Inferior parietal cortex (tissue), 1 donor: ENCODE measurements at regions not wholly inside any gene's neighbourhood (a gene's known extent, or its start where the extent isn't known, plus 50 kb on each side); places are given as distances from the start of the nearest gene placed in this dataset.

Experiments
- DNase-seq: peaks from one replicate; pipeline ENCODE4 v3.0.0-alpha.2; 2016; ENCODE audit errors: extremely low spot score

GRCh38 chr20:40769677-40770285, 80.7 kb upstream of the MAFB start:
- no peak for DNase-seq

DNA sequence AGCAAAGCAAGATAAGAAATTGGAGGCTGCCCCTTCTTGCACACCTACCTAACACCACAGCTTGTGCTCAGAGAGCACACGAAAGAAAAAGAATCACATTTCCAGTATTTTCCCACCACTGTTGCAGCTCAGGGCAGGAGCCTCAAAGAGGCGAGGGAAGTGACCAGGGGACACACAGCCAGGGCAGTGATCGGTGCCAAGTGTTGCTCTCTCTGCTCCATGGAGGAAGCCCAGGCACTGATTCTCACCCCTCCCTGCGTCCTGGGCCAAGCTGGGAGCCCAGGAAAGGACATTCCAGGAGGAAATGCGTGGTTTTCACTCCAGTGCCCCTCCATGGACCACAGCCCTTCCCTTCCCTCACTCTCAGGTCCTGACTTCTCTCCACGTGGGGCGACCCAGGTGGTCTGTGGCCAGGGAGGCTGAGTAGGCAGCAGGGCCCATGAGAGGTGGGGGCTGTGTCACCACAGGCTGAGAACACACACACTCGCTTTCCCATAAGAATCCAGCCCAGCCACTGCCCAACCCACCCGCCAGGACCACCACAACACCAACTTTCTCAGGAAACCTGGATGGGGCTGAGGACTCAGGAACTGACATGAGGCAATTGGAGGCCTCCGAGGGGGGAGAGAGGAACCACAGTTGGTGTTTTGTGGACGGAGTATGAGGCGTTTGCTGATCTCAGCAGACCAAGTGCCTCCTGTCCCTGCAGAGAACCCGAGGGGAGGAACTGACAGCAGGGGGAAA, 81.7 kb upstream of the MAFB start:
- no peak for DNase-seq

- no peak for DNase-seq
Observed at GRCh38 chr20:40771308-40771610, 82.2 kb upstream of the MAFB start.

- no peak for DNase-seq
Observed at GRCh38 chr20:40771848-40772511, 82.9 kb upstream of the MAFB start.

GRCh38 chr20:40773376-40773775, 84.3 kb upstream of the MAFB start:
- no peak for DNase-seq

- no peak for DNase-seq
Observed at GRCh38 chr20:40774252-40774651, 85.2 kb upstream of the MAFB start.

GRCh38 chr20:40775561-40776146, 86.6 kb upstream of the MAFB start:
- no peak for DNase-seq

DNA sequence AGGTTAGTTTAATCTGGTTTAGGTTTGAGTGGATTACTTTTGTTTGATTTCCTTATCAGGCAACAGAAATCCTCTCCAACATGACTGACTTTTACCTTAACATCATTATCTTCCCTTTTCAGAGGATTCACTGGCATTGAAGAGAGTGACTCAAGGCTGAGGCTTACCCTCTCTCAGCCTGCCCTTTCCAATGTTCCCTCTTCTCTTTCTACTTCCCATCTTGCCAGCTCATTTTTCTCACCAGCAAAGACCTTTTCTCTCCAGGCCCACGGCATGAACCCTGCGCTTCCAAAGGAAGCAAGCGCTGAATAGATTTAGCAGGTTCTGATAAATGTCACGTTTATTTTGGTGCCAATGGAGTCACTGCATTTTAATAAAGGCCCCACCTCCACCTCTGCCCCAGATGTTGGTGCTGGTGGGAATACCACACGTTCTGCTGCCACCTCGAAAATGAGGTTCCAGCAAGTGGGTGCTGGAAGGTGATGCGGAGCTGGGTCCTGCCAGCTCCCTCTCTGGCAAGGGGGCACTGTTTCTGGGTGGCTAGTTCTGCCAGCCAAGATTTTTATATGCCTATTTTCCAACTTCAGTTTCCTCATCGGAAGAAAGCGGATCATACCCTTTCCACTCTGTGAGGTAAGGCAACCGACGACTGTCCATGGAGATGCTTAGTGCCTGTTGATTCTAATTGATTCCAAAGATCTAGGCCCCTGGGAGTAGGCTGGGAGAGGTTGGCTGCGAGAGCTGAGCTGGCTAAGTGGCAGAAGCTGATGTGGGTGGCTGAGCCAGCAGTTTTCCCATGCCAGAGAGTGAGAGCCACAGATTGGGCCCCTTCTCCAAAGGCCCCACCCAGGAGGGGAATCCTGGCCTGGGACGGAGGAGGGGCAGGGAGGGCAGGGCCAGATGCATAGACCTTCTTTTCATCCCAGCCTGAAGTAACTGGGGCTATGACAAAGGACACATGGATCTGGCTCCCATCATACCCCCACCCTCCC, 87.7 kb upstream of the MAFB start:
- DNase-seq = no peak

DNA sequence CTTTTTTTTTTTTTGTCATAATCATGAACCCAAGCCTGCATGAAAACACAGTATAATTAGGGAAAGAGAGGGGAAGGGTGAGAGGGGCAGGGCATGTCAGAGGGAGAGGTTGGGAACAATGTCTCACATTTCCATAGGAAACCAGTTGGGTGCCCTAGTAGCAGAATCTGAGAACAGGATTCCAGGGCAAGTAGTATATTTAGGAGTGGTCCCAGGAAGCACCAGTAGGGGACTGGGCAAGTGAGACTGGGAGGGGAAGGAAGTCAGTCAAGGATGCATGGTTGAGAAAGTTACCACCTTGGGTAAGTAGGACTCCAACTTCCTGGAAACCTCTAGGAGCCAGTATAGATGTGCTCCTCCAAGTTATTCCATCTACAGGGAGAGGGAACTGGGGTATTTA, 88.6 kb upstream of the MAFB start:
- DNase-seq = no peak

DNA sequence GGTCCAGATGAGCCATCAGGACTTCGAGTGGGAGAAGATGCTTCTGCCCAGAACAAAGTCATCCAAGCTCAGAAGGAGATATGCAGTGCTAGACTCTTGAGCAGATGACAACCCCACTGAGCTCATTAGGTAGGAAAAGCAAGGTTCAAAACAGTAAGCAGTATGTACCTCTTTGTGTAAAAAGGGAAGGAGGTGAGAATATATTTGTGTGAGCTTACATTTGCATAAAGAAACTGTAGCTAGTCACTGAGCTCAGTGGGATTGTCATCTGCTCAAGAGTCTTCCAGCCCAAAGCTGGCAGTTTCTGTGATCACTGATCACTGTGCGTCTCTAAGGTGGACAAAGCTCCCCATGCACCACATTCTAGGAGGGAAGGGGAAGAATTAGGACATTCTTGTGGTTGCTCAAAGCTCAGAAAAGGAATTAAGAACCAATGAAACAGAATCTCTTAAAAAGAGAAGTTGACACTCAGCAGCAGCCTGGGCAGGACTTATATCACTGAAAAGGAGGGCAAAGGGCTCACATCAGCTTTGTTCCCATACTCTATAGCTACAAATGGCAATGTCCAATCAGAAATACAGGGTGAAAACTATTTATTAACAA, 90.0 kb upstream of the MAFB start:
- DNase-seq = no peak

GRCh38 chr20:40781327-40782042, 92.4 kb upstream of the MAFB start:
- DNase-seq = no peak

GRCh38 chr20:40782043-40782368, 93.0 kb upstream of the MAFB start:
- no peak for DNase-seq

DNA sequence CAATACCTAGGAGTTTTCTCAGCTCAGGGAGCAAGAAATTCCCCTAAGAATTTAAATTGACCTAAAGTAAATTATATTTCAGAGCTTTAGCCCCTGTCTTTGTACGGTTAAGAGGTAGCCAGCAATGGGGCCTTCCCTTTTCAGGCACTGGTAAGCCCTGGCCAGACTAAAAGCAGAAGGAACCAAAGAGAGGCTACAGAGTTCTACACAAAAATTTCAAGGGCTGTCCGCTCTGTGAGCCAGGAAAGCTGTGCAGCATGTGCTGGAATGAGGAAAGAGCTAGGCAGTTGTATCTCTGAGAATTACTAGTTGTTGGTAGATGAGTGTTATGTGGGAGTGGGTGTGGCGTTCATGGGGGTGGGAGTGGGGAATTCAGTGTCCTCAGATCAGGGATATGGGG, 96.3 kb upstream of the MAFB start:
- DNase-seq = no peak

- no peak for DNase-seq
Observed at GRCh38 chr20:40786336-40786735, 97.3 kb upstream of the MAFB start.

- DNase-seq = no peak
Observed at GRCh38 chr20:40787941-40788340, 98.9 kb upstream of the MAFB start.

DNA sequence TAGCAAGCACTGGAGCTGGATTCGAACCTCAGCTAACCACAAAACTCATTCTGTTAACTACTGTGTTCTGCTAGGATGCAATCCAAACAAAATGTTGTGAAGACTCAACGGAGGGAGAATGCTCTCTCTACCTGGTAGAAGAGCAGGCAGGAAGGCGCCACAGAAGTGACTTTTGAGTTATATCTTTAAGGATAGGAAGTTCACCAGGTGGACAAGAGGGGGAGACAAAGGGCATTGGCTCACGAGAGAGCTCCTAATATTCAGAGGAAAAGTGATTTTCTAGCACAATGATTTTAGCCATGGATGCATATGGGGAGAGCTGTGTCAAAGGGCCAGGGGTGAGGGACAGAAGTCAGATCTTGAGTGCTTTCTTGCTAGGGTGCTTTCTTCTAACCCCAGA, 108.4 kb upstream of the MAFB start:
- no peak for DNase-seq

DNA sequence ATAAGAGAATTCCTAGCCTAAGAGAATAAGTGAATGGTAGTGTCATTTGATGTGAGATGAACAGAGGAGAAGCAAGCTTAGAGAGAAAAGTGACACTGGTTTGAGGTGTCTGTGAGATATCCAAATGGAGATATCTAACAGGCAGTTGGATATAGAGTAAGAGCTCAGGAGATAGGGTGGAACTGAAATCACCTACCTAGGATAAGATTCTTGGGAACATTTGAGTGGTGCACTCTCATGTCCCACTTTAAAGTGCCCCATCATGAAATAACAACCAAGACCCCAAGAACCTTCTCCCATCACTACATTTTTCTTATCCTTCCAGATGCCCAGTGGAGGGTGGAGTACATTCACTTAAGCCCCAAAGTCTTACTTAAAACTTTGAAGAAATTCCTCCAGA, 109.0 kb upstream of the MAFB start:
- DNase-seq = no peak

- DNase-seq = no peak
Observed at GRCh38 chr20:40802886-40803285, 113.8 kb upstream of the MAFB start.

GRCh38 chr20:40803381-40803780, 114.3 kb upstream of the MAFB start:
- no peak for DNase-seq

DNA sequence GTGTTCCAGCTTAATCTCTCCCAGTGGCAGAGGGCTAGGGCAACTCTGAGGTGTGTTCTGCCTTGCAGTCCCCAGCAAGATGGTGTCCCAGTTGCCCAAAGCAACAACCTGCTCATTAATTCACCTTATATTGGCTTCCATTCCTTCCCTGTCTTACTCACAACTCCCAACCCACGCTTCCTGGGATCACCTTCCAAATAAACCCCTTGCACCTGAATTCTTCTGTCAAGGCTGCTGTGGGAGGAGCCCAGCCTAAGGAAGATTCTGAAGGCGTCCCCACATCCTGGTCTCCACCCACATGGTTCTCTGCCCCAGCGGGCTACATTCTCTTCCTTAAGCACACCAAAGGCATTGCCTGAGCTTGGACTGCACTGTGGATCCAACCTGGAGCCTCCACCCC, 116.6 kb upstream of the MAFB start:
- DNase-seq = no peak
